VCaP (cell line): ENCODE measurements at regions not wholly inside any gene's neighbourhood (a gene's known extent, or its start where the extent isn't known, plus 50 kb on each side); places are given as distances from the start of the nearest gene placed in this dataset.
"Not testable (repeated sequence)": the region's sequence is repeated elsewhere in the genome, so short reads cannot be mapped to it uniquely, and the experiment has no call there.

ENCODE experiments used
- H3K27ac ChIP-seq: fragments of 450-650 bp; 2 replicates; pipeline ENCODE4 v1.5.1; 2017
- CTCF ChIP-seq: fragments of 450-650 bp; conservative IDR thresholded peaks from 2 replicates; pipeline ENCODE4 v1.5.1; 2017; ENCODE audit warnings: mild to moderate bottlenecking, moderate library complexity

- TF ChIP-seq CTCF, result no peak
- H3K27ac ChIP-seq, result no peak overlapping the region
Measured at GRCh38 chr5:19266791-19267190, 721.2 kb downstream of the CDH18 start.

DNA sequence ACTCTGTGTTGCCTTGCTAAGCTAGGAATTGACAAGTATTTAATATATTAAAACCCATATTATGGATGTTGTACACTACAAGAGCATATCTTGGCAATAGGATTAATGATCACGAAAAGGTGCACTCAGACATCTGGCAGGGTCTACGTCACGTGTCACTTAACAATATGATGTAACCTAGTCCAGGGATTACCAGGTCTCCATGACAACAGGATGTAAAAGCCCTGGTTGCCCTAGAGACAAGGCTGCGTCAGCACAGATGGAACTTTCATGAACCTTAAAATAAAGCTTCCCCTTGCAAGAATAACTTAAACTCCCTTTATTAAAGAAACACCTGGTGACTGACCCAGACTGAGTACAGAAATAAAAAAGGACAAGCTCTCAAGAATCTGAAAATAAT is 717.8 kb downstream of the CDH18 start:
- no peak overlapping the region for H3K27ac ChIP-seq
- TF ChIP-seq CTCF, result no peak

DNA sequence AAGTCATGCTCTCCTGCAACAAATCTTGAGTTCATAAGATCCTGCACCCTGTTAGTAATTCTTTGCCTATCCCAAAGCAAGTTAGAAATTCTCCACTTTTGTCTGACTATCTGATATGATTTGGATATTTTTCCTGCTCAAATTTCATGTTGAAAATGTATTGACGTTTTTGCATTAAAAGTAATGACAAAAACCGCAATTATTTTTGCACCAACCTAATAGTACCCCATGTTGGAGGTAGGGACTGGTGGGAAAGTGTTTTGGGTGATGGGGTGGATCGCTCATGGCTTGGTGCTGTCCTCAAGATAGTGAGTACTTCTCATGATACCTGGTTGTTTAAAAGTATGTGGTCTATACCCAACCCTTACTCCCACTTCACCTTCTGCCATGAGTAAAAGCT is 713.4 kb downstream of the CDH18 start:
- TF ChIP-seq CTCF, result no peak
- H3K27ac ChIP-seq, result no peak overlapping the region

- no peak overlapping the region for H3K27ac ChIP-seq
- no peak for TF ChIP-seq CTCF
Measured at GRCh38 chr5:19285286-19285685, 702.7 kb downstream of the CDH18 start.

DNA sequence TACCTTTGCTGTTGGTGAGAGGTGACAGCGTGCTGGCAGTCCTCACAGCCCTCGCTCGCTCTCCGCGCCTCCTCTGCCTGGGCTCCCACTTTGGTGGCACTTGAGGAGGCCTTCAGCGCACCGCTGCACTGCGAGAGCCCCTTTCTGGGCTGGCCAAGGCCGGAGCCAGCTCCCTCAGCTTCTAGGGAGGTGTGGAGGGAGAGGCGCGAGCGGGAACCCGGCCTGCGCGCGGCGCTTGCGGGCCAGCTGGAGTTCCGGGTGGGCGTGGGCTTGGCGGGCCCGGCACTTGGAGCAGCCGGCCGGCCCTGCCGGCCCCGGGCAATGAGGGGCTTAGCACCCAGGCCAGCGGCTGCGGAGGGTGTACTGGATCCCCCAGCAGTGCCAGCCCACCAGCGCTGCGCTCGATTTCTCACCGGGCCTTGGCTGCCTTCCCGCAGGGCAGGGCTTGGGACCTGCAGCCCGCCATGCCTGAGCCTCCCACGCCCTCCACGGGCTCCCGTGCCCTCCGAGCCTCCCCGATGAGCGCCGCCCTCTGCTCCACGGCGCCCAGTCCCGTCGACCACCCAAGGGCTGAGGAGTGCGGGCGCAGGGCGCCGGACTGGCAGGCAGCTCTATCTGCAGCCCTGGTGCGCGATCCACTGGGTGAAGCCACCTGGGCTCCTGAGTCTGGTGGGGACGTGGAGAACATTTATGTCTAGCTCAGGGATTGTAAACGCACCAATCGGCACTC is 700.3 kb downstream of the CDH18 start:
- H3K27ac ChIP-seq, result not testable (repeated sequence)

DNA sequence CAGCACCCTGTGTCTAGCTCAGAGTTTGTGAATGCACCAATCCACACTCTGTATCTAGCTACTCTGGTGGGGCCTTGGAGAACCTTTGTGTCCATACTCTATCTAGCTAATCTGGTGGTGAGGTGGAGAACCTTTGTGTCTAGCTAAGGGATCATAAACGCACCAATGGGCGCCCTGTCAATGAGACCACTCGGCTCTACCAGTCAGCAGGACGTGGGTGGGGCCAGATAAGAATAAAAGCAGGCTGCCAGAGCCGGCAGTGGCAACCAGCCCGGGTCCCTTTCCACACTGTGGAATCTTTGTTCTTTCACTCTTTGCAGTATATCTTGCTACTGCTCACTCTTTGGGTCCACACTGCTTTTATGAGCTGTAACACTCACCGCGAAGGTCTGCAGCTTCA is 699.7 kb downstream of the CDH18 start:
- H3K27ac ChIP-seq, result not testable (repeated sequence)

DNA sequence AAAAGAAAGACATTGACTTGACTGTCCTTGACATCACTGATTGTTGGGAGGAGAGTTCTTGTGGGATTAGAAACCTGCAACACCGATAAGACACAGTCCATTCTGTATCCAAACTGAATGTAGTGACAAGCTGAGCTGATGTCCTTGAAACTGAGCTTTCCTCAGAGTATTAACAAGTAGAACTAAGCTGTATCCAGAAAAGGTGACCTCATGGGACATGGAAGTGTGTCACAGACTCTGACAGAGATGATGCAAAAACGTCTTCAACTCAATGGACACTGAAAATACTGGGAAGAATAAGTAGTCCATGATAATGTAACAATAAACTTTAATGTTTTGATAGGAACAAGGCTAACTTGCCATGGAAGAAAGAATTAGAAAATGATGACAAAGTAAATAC is 690.1 kb downstream of the CDH18 start:
- TF ChIP-seq CTCF, result no peak

GRCh38 chr5:19301271-19301670 is 686.7 kb downstream of the CDH18 start:
- no peak for TF ChIP-seq CTCF
- no peak overlapping the region for H3K27ac ChIP-seq

More for the DNA sequence above, 690.1 kb downstream of the CDH18 start:
- no peak overlapping the region for H3K27ac ChIP-seq

GRCh38 chr5:19314840-19315239 is 673.2 kb downstream of the CDH18 start:
- no peak overlapping the region for H3K27ac ChIP-seq

More at GRCh38 chr5:19314840-19315239, 673.2 kb downstream of the CDH18 start:
- no peak for TF ChIP-seq CTCF
